Left colon (tissue), 2 donors: ENCODE measurements at regions not wholly inside any gene's neighbourhood (a gene's known extent, or its start where the extent isn't known, plus 50 kb on each side); places are given as distances from the start of the nearest gene placed in this dataset.
"Not testable (repeated sequence)": the region's sequence is repeated elsewhere in the genome, so short reads cannot be mapped to it uniquely, and the experiment has no call there.

ENCODE experiments used
- ATAC-seq: fragments of 200-7000 bp; cut with Tn5 transposase; one replicate; pipeline ENCODE4 v1.9.1; 2020; ENCODE audit warnings: mild to moderate bottlenecking, moderate library complexity
- DNase-seq, 2 donors: peaks; one replicate each; pipeline ENCODE4 v3.0.0-alpha.2; 2020
- intact Hi-C, 2 donors: fragments of 100-400 bp; cut with DNase I in 1 of 2; cut with micrococcal nuclease in 1 of 2; formaldehyde crosslinking; loops; one replicate each; pipeline versions ENCODE4 v1.11.2 to v1.14.0; 2022; cut with DNase I, micrococcal nuclease
- donor health status: DM: no; HTN: no; CAD: no.
- donor health status: DM: yes; HTN: yes; CAD: no.

DNA sequence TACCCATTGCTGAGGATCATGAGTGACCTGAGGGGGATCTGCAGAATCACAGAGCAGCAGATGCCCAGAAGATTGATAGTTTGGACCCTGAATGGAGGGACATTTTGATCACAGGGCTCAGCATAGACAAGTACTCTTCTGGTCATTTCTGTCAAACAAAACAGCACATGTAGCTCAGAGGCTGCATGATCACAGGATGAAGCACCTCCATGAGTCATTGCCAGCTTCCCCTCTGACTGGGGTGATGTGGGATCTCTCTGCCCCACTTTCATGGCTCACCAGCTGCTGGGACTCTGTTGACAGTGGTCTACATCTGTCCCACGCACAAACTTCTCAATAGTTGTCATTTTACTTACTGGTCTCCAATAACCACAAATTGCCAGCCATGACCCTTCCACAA is 264.1 kb downstream of the RPIA start:
- DNase-seq (no peak), ATAC-seq (no peak)
- intact Hi-C loops, result no loop called here

DNA sequence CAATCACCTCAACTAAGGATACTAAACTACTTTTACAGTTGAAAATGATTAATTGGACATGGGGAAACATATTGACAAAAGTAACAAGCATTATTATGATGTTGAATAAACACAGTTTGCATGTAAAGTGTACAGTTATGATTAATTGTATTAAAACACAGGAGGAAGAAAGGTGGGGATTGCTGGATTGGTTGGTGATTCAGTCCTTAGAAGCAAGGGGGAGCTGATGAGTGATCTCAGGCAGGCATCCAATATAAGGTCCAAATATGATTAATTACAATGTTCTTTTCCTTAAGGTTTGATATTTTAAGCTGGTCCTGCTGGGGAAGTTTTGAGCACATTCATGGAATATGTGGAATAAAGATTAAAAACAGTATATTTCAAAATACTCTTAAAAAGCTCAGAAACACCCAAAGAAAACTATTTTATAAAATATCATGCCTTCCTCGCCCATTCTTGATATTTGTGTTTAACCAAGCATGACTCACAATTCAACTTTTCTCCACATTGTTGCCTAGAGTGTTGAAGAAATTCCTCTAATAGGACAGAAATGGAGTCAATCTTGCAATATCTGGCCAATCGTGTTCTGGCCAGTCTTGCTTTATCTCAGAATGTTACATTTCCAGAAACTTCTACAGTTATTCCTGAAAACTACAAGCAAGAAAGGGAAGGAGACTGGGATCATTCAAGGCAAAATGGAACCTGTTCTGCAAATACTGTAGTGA is 268.2 kb downstream of the RPIA start:
- intact Hi-C loops, result no loop called here
- ATAC-seq (no peak), DNase-seq (no peak)

- ATAC-seq, DNase-seq, intact Hi-C loops: not testable (repeated sequence)
Measured at GRCh38 chr2:88961323-88961722, 269.9 kb downstream of the RPIA start.

GRCh38 chr2:88967844-88968243 is 276.4 kb downstream of the RPIA start:
- intact Hi-C loops, result no loop called here
- ATAC-seq (no peak), DNase-seq (no peak)

- intact Hi-C loops, DNase-seq, ATAC-seq: not testable (repeated sequence)
Measured at GRCh38 chr2:88978011-88978410, 286.5 kb downstream of the RPIA start.

DNA sequence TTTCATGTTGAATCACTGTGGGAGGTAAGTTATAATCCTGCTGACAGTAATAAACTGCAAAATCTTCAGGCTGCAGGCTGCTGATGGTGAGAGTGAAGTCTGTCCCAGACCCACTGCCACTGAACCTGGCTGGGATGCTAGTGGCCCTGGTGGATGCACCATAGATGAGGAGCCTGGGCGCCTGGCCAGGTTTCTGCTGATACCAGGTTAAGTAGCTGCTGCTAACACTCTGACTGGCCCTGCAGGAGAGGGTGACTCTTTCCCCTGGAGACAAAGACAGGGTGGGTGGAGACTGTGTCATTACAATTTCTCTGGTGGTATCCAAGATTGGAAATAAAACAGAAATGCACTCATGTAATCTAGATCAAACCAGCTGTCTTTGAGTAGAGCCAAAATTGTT is 287.0 kb downstream of the RPIA start:
- intact Hi-C loops, ATAC-seq, DNase-seq: not testable (repeated sequence)

- intact Hi-C loops, ATAC-seq, DNase-seq: not testable (repeated sequence)
Measured at GRCh38 chr2:88984079-88984478, 292.6 kb downstream of the RPIA start.

DNA sequence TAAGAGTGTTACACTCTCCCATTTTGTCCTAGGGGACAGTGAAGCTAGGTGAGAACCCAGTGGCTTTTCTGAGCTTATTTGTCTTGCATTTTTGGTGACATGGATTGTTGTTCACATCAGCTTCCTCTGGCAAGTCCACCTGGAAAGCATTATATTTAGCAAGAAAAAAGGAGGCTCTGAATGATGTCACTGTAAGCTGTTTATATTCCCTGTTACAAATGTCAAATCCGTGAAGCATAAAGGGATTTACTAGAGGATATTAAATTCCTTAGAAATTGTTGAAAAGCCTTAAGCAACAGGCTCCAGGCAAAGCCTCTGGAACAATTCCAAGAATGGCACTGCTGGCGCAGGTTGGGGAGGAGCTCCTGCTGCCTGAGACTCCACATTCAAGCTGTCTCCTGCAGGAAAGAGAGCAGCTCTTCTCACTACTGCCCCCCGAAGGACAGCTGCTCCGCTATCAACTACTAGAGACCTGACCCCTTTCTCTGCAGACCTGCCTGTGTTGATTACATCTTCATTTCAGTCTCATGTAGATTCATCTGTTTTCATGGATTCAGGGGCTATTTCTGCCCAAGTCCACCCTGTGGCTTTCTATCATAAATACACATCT is 295.4 kb downstream of the RPIA start:
- DNase-seq, intact Hi-C loops, ATAC-seq: not testable (repeated sequence)

DNA sequence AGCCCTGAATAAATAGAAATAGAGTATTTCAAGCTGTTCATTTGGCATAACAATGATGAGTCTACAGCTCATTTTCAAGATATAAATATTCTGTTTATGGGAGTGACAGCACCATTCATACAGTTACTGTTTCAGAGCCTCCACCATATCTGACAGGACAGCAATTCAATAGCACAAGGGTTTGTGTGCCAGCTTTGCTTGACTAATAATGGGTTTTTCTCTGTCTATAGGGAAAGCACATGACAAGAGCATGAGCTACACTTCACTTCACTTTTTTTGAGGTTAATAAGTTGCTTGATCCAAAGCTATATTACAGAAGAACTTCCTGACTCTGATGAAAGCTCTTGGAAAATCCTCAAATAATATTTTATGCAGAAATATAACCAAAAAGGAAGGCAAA is 297.1 kb downstream of the RPIA start:
- intact Hi-C loops, ATAC-seq, DNase-seq: not testable (repeated sequence)

GRCh38 chr2:88992819-88993218 is 301.3 kb downstream of the RPIA start:
- DNase-seq, intact Hi-C loops, ATAC-seq: not testable (repeated sequence)

DNA sequence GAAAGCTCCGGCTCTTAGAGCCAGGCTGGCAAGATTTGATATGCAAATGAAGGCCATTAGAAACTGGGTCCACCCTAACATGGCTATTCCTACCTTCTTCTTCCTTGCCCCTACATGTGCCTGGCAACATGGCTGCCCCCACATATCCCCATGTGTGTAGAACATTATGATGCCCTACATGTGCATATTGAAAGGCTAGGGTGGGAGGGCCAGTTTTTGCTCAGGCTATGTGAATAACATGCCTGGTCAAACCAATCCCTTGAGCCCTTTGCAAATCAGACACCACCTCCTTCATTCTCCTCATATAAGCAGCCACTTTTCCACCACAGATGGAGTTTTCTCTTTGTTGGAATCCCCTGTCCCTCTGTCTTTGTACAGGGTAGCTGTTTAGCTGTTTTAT is 303.4 kb downstream of the RPIA start:
- intact Hi-C loops, DNase-seq, ATAC-seq: not testable (repeated sequence)

DNA sequence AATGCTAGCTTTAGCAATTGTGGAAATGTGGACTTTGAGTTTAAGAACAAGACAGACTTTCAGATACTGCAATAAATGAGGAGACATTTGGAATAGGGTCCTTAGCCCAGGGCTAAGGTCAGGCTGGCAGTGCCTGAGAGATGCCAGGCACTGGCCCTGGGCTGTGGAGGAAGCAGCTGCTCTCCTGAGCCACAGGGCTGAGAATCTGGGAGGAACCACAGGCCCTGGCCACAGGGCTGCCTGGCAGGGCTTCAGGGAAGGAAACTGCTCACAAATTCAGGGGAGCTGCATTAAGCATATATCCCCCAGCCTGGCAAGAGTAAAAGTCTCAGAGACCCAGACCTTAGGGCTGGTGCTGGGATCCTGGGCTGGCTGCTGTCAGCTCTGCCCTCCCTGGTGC is 305.1 kb downstream of the RPIA start:
- ATAC-seq, intact Hi-C loops, DNase-seq: not testable (repeated sequence)

DNA sequence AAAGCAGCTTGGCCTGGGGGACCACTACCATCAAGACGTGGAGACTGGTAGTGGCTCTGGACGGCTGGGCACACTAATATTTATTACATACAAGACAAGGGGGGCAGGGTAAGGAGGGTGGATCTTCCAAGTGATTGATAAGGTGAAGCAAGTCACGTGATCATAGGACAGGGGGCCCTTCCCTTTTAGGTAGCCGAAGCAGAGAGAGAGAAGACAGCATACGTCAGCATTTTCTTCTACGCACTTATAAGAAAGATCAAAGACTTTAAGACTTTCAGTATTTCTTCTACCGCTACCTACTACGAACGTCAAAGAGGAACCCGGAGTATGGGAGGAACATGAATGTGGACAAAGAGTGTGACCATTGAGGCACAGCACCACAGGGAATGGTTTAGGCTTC is 307.9 kb downstream of the RPIA start:
- no peak for DNase-seq
- no peak for ATAC-seq
- intact Hi-C loops, result no loop called here

- intact Hi-C loops, result no loop called here
- DNase-seq (no peak), ATAC-seq (no peak)
Measured at GRCh38 chr2:89000235-89000634, 308.8 kb downstream of the RPIA start.

DNA sequence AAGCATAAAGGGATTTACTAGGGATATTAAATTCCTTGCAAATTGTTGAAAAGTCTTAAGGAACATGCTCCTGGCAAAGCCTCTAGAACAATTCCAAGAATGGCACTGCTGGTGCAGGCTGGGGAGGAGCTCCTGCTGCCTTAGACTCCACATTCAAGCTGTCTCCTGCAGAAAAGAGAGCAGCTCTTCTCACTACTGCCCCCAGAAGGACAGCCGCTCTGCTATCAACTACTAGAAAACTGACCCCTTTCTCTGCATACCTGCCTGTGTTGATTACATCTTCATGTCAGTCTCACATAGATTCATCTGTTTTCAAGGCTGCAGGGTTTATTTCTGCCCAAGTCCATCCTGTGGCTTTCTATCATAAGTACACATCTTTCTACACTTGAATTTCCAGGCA is 312.8 kb downstream of the RPIA start:
- DNase-seq, ATAC-seq, intact Hi-C loops: not testable (repeated sequence)

DNA sequence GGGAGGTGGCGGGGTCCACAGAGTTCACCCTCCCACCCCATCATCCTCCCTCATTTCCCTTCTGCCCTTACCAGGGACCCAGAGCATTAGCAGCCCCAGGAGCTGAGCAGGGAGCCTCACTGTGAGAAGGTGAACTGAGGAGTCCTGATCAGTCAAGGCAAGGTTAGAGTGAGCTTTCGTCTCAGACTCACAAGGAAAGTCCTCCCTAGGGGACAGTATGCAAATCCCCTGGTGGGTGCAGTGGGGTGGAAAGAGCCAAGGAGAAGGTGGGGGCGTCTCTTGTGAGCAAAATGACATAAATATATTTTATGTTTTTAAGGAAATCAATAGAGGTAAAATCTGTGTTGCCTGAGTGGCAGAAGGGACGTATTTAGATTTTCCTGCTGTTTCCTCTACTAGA is 329.1 kb downstream of the RPIA start:
- ATAC-seq, DNase-seq, intact Hi-C loops: not testable (repeated sequence)

DNA sequence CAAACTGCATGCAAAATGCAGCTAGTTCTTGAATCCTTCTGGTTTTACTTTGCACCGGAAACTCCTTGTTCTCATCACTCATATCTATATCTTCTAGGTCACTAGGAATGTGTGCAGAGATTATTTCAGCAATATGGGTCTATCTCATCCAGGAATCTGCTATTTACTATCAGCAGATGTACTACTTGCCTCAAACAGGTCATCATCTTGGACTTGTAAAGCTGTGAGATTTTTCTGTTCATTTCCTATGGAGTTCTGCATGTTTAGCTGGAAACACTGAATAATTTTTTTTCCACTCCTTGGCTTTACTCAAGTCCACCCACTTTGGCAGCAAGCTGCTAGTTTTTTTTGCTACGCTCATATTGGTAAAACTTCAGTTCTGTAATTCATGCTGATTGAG is 334.8 kb downstream of the RPIA start:
- intact Hi-C loops, ATAC-seq, DNase-seq: not testable (repeated sequence)

- intact Hi-C loops, DNase-seq, ATAC-seq: not testable (repeated sequence)
Measured at GRCh38 chr2:89027115-89027514, 335.6 kb downstream of the RPIA start.

GRCh38 chr2:89027536-89027935 is 336.1 kb downstream of the RPIA start:
- ATAC-seq, intact Hi-C loops, DNase-seq: not testable (repeated sequence)

DNA sequence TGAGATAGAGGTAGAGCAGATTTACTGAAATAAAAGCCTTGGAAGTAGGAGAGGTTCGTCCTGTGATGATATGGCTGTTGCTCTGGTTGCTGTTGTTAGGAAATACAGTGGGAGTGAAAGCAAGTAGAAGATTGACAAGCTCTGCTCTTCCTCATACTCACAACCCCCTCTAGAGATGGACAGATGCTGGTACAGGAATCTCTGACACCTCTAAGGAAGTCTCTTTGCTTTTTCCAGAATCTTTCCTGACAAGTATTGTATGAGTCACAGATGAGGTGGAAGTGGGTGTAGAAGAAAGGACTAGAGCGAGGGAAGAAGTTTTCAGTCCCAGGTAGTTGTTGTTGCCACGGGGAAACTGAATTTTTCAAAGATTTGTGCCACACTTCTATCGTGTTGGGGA is 337.8 kb downstream of the RPIA start:
- ATAC-seq, DNase-seq, intact Hi-C loops: not testable (repeated sequence)
